ENCODE measurements at regions not wholly inside any gene's neighbourhood (a gene's known extent, or its start where the extent isn't known, plus 50 kb on each side); places are given as distances from the start of the nearest gene placed in this dataset.

DNA sequence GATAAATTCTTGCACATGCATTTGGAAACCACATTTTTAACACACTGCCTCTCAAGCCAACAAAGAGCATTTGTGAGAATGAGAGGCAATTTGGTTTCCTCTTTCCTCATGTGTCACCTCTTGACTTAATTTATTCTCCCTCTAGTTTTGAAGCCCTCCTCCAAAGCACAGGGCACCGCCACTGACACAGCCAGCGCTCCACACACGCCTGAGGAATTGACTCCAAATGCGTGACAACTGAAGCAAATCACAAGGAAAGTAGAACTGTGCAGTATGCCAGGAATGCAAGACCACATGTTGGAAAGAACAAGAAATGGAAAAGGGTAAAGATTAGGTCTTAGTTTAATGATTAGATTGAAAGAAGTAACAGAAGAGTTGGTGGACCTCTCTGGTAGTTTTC is 173.3 kb downstream of the LSM5 start:
- Histone ChIP-seq H3K27me3 (ENCODE audit: control insufficient read depth in 3 of 3, insufficient read depth in 3 of 3, low read length in 3 of 3) (peaks cover 7 to 12% (median 11%) of the 10 kb centered on the region in 3 donors), H3K9ac (ENCODE audit: low read depth in 1 of 3, low read length in 3 of 3) (no peak overlapping the region), H3K27ac (ENCODE audit: low read depth, low read length) (no peak overlapping the region), H3K36me3 (ENCODE audit: control insufficient read depth in 3 of 3, insufficient read depth in 3 of 3, low read length in 3 of 3) (no peaks in the 10 kb centered on the region), H3K4me1 (ENCODE audit: control insufficient read depth in 3 of 3, insufficient read depth in 3 of 3, low read length in 3 of 3) (peaks cover 0 to 2% (median 0%) of the 10 kb centered on the region in 3 donors), H3K4me3 (ENCODE audit: low read length in 3 of 3) (no peak overlapping the region), H3K9me3 (ENCODE audit: control insufficient read depth in 3 of 3, low read length in 3 of 3) (no peaks in the 10 kb centered on the region)

DNA sequence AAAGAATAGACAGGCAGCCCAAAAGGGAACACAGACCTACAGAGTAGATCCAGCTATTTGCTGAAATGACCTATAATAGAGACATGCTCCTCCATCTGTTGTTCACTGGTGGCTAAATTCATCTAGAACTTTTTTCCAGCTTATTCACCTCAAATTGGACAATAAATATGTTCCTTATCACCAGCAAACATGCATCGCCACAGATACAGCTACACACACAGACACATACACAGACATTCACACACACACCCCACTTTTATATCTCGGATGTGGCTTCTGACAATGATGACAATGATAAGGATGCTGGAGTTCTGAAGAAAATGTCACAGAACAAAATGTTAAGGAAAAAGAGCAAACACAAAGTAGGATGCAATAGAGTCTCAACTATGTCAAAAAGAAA is 175.4 kb downstream of the LSM5 start:
- H3K9ac ChIP-seq (ENCODE audit: low read depth in 1 of 3, low read length in 3 of 3), result no peak overlapping the region
- peaks cover 7 to 12% (median 11%) of the 10 kb centered on the region in 3 donors for H3K27me3 ChIP-seq (ENCODE audit: control insufficient read depth in 3 of 3, insufficient read depth in 3 of 3, low read length in 3 of 3)
- H3K36me3 ChIP-seq (ENCODE audit: control insufficient read depth in 3 of 3, insufficient read depth in 3 of 3, low read length in 3 of 3), result no peaks in the 10 kb centered on the region
- no peaks in the 10 kb centered on the region for H3K9me3 ChIP-seq (ENCODE audit: control insufficient read depth in 3 of 3, low read length in 3 of 3)
- H3K27ac ChIP-seq (ENCODE audit: low read depth, low read length), result no peak overlapping the region
- H3K4me3 ChIP-seq (ENCODE audit: low read length in 3 of 3), result no peak overlapping the region
- H3K4me1 ChIP-seq (ENCODE audit: control insufficient read depth in 3 of 3, insufficient read depth in 3 of 3, low read length in 3 of 3), result peaks cover 0 to 2% (median 0%) of the 10 kb centered on the region in 3 donors

DNA sequence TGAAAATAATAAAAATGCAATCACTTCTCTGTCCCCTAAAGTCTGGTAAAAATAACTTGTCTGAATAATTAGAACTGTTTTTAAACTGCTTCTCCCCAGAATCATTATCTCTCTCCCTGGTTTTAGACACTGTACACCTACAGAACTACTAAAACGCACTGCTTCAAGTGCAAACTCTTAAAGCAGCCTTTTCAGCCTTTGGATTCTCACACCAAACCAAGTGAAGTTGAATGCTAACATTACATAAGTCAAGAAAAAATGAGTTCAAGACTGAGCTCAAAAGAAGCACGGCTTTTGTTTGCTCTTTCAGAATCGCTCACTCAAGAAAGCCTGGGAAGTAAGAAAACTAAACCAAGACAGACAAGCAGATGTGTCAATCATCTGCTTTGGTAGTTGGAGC is 188.8 kb downstream of the LSM5 start:
- no peak overlapping the region for H3K9ac ChIP-seq (ENCODE audit: low read depth in 1 of 3, low read length in 3 of 3)
- H3K4me1 ChIP-seq (ENCODE audit: control insufficient read depth in 3 of 3, insufficient read depth in 3 of 3, low read length in 3 of 3), result peaks cover 0 to 3% (median 3%) of the 10 kb centered on the region in 3 donors
- no peak overlapping the region for H3K27ac ChIP-seq (ENCODE audit: low read depth, low read length)
- no peak overlapping the region for H3K4me3 ChIP-seq (ENCODE audit: low read length in 3 of 3)
- H3K9me3 ChIP-seq (ENCODE audit: control insufficient read depth in 3 of 3, low read length in 3 of 3), result no peaks in the 10 kb centered on the region
- peaks cover 23 to 37% (median 36%) of the 10 kb centered on the region in 3 donors for H3K27me3 ChIP-seq (ENCODE audit: control insufficient read depth in 3 of 3, insufficient read depth in 3 of 3, low read length in 3 of 3)
- H3K36me3 ChIP-seq (ENCODE audit: control insufficient read depth in 3 of 3, insufficient read depth in 3 of 3, low read length in 3 of 3), result no peaks in the 10 kb centered on the region

DNA sequence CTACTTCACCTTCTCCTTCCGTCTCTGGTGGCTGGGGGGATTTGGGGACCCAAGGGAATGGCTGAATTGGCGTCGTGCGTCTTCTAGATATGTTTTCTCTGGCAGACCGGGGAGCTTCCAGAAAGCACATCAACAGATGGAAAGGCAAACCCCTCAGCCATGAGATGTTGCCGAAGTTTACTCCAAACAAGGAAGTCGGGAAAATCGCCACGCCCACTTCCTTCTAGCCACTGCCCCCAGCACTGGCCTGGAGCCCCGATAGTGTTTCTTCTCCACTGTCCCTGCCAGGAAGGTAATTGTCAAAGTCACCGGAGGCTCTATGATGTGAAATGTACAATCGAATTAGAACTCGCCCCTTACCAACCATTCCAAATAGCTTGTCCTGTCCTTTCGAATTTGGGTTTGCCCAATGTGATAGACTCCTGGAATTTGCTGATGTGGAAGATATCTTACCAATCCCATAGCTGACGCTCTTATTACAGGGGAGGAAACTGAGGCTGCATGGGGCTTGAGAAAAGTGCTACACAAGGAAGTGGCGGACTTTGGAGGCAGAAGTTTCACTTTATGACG is 191.0 kb downstream of the LSM5 start:
- H3K27ac ChIP-seq (ENCODE audit: low read depth, low read length), result no peak overlapping the region
- peak overlapping the region in 1 of 3 donors; percentile 50 for H3K9ac ChIP-seq (ENCODE audit: low read depth in 1 of 3, low read length in 3 of 3)
- no peaks in the 10 kb centered on the region for H3K36me3 ChIP-seq (ENCODE audit: control insufficient read depth in 3 of 3, insufficient read depth in 3 of 3, low read length in 3 of 3)
- peak overlapping the region; percentile 49 to 56 (median 51) for H3K4me3 ChIP-seq (ENCODE audit: low read length in 3 of 3)
- no peaks in the 10 kb centered on the region for H3K9me3 ChIP-seq (ENCODE audit: control insufficient read depth in 3 of 3, low read length in 3 of 3)
- H3K4me1 ChIP-seq (ENCODE audit: control insufficient read depth in 3 of 3, insufficient read depth in 3 of 3, low read length in 3 of 3), result peaks cover 0 to 3% (median 3%) of the 10 kb centered on the region in 3 donors
- H3K27me3 ChIP-seq (ENCODE audit: control insufficient read depth in 3 of 3, insufficient read depth in 3 of 3, low read length in 3 of 3), result peaks cover 23 to 38% (median 37%) of the 10 kb centered on the region in 3 donors

DNA sequence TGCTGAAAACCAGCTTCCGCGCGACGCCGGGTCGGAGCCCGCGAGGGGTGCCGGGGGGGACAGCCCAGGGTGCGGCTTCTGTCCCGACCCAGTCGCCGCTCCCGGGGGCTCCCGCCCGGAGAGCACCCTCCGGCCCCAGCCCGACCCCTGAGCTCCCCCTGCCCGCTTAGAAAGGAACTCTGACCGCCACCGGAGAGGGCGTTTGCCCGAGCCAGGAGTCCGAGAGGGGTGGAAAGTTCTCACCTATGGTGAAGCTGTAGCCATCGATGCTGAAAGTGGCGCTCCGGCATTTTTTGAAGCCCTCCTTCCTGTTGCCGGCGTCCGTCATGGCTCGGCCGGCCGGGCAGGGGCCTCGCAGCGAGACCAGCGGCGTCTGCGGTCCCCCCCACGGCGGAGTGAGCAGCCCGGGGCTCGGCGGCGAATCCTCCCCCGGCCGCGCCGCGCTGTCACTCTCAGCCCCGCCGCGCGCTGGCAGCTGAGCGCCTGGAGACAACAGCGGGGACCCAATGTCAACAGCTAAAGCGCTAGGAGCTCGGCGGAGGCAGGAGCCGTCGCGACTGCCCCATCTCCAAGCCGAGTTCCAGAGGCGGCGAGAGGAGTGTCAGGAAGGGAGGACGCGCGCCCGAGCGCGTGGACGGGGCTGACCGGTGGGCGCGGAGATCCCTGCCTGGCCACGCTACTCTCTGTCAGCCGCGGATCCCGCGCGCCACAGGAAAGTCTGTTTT is 191.6 kb downstream of the LSM5 start:
- Histone ChIP-seq H3K36me3 (ENCODE audit: control insufficient read depth in 3 of 3, insufficient read depth in 3 of 3, low read length in 3 of 3) (no peaks in the 10 kb centered on the region), H3K4me1 (ENCODE audit: control insufficient read depth in 3 of 3, insufficient read depth in 3 of 3, low read length in 3 of 3) (peaks cover 0 to 3% (median 3%) of the 10 kb centered on the region in 3 donors), H3K27me3 (ENCODE audit: control insufficient read depth in 3 of 3, insufficient read depth in 3 of 3, low read length in 3 of 3) (peaks cover 23 to 37% (median 35%) of the 10 kb centered on the region in 3 donors), H3K9me3 (ENCODE audit: control insufficient read depth in 3 of 3, low read length in 3 of 3) (no peaks in the 10 kb centered on the region), H3K9ac (ENCODE audit: low read depth in 1 of 3, low read length in 3 of 3) (peak overlapping the region in 1 of 3 donors; percentile 50), H3K27ac (ENCODE audit: low read depth, low read length) (no peak overlapping the region), H3K4me3 (ENCODE audit: low read length in 3 of 3) (peak overlapping the region; percentile 49 to 56 (median 51))

DNA sequence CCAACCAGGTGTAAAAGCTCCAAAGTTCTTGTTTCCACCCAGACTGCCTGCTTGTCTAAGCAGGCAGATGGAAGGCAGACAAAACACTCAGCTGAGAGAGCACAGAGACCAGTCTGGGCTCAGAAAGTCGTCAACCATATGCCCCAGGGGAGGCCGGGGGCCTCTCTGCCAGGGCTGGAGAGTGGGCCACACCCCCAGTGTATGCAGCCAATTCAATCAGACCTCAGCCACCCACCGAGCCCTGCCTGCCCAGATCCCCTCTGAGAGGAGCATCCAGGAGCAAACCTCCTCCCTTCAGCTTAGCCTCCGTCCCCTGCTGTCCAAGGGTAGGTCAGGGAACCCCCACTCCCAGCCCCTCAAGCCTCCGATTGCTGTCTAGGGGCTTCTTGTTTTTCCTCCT is 196.3 kb downstream of the LSM5 start:
- no peaks in the 10 kb centered on the region for H3K9me3 ChIP-seq (ENCODE audit: control insufficient read depth in 3 of 3, low read length in 3 of 3)
- H3K27ac ChIP-seq (ENCODE audit: low read depth, low read length), result no peak overlapping the region
- no peaks in the 10 kb centered on the region for H3K4me1 ChIP-seq (ENCODE audit: control insufficient read depth in 3 of 3, insufficient read depth in 3 of 3, low read length in 3 of 3)
- H3K36me3 ChIP-seq (ENCODE audit: control insufficient read depth in 3 of 3, insufficient read depth in 3 of 3, low read length in 3 of 3), result no peaks in the 10 kb centered on the region
- no peak overlapping the region for H3K9ac ChIP-seq (ENCODE audit: low read depth in 1 of 3, low read length in 3 of 3)
- H3K27me3 ChIP-seq (ENCODE audit: control insufficient read depth in 3 of 3, insufficient read depth in 3 of 3, low read length in 3 of 3), result peaks cover 11 to 19% (median 18%) of the 10 kb centered on the region in 3 donors
- no peak overlapping the region for H3K4me3 ChIP-seq (ENCODE audit: low read length in 3 of 3)

DNA sequence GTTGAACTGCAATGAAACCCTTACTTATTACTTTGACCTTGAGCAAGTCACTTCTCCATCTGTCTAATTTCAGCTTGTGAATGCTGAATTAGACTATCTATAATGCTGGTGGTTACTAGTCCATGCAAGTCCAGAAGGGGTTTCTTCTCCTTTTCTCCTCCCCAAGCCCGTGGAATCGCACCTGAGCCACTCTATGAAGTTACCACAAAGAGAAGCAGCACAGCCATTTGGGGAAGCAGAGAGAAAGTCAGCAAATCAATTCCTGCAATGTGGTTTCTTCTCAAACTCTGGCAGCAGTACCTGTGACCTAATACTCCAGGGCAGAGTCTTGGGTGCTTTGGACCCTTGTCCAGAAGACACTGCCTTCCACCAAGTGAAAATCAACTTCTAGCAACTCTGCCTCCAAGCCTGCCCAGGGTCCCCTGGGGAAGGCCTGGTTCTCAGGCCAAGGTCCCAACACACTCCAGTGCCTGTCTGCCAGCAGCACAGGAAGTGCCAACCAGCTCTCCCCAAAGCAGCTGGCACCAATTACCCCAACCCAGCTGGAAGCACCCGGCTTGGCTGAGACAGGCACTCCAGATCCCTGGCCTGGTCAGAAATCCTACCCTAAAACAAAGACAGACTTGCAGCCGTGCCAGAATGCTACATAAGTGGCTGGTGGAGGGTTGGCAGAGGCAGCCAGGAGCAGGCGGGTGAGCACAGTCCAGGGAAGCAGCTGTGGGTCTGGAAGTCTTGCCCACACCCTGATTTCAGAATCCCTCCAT is 200.3 kb downstream of the LSM5 start:
- Histone ChIP-seq H3K9me3 (ENCODE audit: control insufficient read depth in 3 of 3, low read length in 3 of 3) (no peaks in the 10 kb centered on the region), H3K4me3 (ENCODE audit: low read length in 3 of 3) (no peak overlapping the region), H3K9ac (ENCODE audit: low read depth in 1 of 3, low read length in 3 of 3) (no peak overlapping the region), H3K27ac (ENCODE audit: low read depth, low read length) (no peak overlapping the region), H3K4me1 (ENCODE audit: control insufficient read depth in 3 of 3, insufficient read depth in 3 of 3, low read length in 3 of 3) (no peaks in the 10 kb centered on the region), H3K27me3 (ENCODE audit: control insufficient read depth in 3 of 3, insufficient read depth in 3 of 3, low read length in 3 of 3) (no peaks in the 10 kb centered on the region), H3K36me3 (ENCODE audit: control insufficient read depth in 3 of 3, insufficient read depth in 3 of 3, low read length in 3 of 3) (no peaks in the 10 kb centered on the region)

DNA sequence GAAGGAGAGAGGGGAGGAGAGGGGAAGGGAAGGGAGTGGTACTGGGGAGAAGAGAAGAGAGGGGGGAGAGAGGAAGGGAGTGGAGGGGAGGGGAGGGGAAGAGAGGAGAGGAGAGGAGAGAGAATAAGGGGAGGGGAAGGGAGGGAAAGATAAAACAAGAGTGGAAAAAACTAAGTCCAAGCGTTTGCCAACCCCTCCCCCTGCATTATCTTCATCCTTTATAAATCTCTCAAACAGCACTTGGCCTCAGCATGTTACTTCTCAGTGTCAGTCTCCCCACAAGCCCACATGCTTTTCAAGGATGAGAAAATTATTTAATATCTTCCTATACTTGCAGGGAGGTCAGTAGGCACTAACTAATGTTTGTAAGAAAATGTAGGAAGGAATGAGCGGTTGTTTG is 204.5 kb downstream of the LSM5 start:
- Histone ChIP-seq H3K9ac (ENCODE audit: low read depth in 1 of 3, low read length in 3 of 3) (no peak overlapping the region), H3K9me3 (ENCODE audit: control insufficient read depth in 3 of 3, low read length in 3 of 3) (no peaks in the 10 kb centered on the region), H3K4me1 (ENCODE audit: control insufficient read depth in 3 of 3, insufficient read depth in 3 of 3, low read length in 3 of 3) (no peaks in the 10 kb centered on the region), H3K36me3 (ENCODE audit: control insufficient read depth in 3 of 3, insufficient read depth in 3 of 3, low read length in 3 of 3) (no peaks in the 10 kb centered on the region), H3K27me3 (ENCODE audit: control insufficient read depth in 3 of 3, insufficient read depth in 3 of 3, low read length in 3 of 3) (no peaks in the 10 kb centered on the region), H3K27ac (ENCODE audit: low read depth, low read length) (no peak overlapping the region), H3K4me3 (ENCODE audit: low read length in 3 of 3) (no peak overlapping the region)

DNA sequence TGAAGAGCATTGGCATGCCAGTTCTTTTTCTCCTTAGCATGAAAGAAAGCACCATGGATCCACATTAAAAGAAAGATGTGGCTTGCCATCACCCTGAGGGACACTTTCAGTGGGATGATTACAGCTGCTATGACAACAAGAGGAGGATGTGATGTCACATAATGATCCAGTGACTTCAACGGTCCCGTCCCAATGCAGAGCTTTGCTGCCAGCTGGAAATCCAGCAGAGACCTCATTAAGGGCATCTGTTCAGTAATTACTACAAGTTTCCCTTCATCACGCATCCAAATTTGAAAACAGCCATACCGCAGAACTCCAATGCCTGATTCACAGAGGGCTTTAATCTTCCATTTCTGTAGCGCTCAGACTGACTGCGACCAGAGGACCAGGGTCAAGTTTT is 206.6 kb downstream of the LSM5 start:
- H3K36me3 ChIP-seq (ENCODE audit: control insufficient read depth in 3 of 3, insufficient read depth in 3 of 3, low read length in 3 of 3), result no peaks in the 10 kb centered on the region
- H3K27ac ChIP-seq (ENCODE audit: low read depth, low read length), result no peak overlapping the region
- no peak overlapping the region for H3K4me3 ChIP-seq (ENCODE audit: low read length in 3 of 3)
- H3K9ac ChIP-seq (ENCODE audit: low read depth in 1 of 3, low read length in 3 of 3), result no peak overlapping the region
- H3K4me1 ChIP-seq (ENCODE audit: control insufficient read depth in 3 of 3, insufficient read depth in 3 of 3, low read length in 3 of 3), result no peaks in the 10 kb centered on the region
- no peaks in the 10 kb centered on the region for H3K9me3 ChIP-seq (ENCODE audit: control insufficient read depth in 3 of 3, low read length in 3 of 3)
- no peaks in the 10 kb centered on the region for H3K27me3 ChIP-seq (ENCODE audit: control insufficient read depth in 3 of 3, insufficient read depth in 3 of 3, low read length in 3 of 3)

DNA sequence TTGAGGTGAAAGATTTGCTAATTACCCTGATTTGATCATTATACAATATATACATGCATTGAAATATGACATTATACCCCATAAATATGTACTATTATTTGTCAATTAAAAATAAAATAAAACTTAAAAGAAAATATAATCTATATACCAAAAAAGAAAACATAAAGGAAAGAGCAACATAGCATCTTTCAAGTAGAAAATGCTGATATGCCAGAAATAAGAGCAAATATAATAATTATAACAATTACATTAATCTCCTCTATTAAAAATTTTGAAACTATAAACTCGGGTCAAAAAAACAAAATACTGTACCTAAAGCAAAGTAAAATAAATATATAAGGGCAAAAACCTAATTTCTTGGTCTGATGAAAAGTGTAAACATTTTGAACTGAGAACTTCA is 209.3 kb upstream of the PDE1C start:
- H3K4me3 ChIP-seq (ENCODE audit: low read length in 3 of 3), result no peak overlapping the region
- no peak overlapping the region for H3K9ac ChIP-seq (ENCODE audit: low read depth in 1 of 3, low read length in 3 of 3)
- no peaks in the 10 kb centered on the region for H3K4me1 ChIP-seq (ENCODE audit: control insufficient read depth in 3 of 3, insufficient read depth in 3 of 3, low read length in 3 of 3)
- no peaks in the 10 kb centered on the region for H3K9me3 ChIP-seq (ENCODE audit: control insufficient read depth in 3 of 3, low read length in 3 of 3)
- no peaks in the 10 kb centered on the region for H3K36me3 ChIP-seq (ENCODE audit: control insufficient read depth in 3 of 3, insufficient read depth in 3 of 3, low read length in 3 of 3)
- H3K27me3 ChIP-seq (ENCODE audit: control insufficient read depth in 3 of 3, insufficient read depth in 3 of 3, low read length in 3 of 3), result no peaks in the 10 kb centered on the region
- no peak overlapping the region for H3K27ac ChIP-seq (ENCODE audit: low read depth, low read length)

Data from skeletal muscle tissue (tissue), 3 donors.